Medulla oblongata (tissue), 1 donor: ENCODE measurements at regions not wholly inside any gene's neighbourhood (a gene's known extent, or its start where the extent isn't known, plus 50 kb on each side); places are given as distances from the start of the nearest gene placed in this dataset.
"Not testable (repeated sequence)": the region's sequence is repeated elsewhere in the genome, so short reads cannot be mapped to it uniquely, and the experiment has no call there.

Experiments used
- DNase-seq: peaks from one replicate; pipeline ENCODE4 v3.0.0-alpha.2; 2015; ENCODE audit errors: extremely low spot score

- DNase-seq: peak; percentile 80
Measured at GRCh38 chr4:128454281-128454871, 166.8 kb upstream of the PGRMC2 start.

DNA sequence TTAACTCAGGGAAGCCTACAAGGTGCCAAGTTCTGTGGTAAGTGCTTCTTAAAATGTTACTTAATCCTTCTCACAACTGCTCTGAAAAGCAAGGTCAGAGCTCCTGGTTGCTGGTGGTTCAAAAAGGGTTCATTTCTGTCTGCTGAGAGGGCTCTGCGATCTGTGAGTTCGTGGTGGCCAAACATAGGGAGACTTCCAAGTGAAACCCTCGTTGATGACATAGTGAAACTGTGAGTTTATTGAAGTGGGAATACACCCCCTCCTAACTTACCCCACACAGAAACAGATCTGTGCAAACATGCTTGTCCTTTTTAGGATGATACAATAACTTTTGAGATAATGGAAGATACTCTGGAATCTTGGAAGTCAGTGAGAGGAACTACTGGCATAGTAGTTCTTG lies 164.8 kb upstream of the PGRMC2 start:
- no peak for DNase-seq

- DNase-seq: no peak
Measured at GRCh38 chr4:128451270-128451905, 163.8 kb upstream of the PGRMC2 start.

- DNase-seq: no peak
Measured at GRCh38 chr4:128450326-128451120, 162.9 kb upstream of the PGRMC2 start.

DNA sequence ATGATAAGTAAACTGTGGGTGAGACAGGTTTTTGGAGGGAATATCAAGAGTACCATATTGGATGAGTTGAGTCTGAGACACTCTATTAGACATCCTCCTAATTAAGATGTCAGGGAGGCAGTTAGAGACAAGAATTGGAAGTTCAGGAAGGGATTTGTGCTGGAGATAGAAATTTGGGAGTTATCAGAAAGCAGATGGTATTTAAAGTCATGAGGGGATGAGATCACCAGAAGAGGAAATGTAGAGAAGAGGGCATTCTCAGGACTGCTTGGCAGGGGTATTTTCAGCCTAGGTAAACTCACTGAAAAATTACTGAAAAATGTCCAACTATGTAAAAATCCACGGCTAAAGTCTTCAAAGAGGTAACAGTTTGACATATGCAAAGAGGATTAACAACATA lies 161.6 kb upstream of the PGRMC2 start:
- DNase-seq: no peak

- DNase-seq: no peak
Measured at GRCh38 chr4:128444544-128445302, 157.1 kb upstream of the PGRMC2 start.

DNA sequence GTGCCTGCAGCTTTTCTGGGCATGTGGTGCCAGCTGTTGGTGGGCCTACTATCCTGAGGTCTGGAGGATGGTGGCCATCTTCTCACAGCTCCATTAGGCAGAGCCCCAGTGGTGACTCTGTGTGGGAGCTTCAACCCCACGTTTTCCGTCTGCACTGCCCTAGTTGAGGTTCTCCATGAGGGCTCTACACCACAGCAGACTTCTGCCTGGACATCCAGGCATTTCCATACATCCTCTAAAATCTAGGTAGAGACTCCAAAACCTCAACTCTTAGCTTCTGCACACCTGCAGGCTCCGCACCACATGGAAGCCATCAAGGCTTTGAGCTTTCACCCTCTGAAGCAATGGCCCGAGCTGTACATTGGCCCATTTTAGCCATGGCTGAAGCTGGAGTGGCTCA lies 153.3 kb upstream of the PGRMC2 start:
- DNase-seq: no peak

- not testable (repeated sequence) for DNase-seq
Measured at GRCh38 chr4:128437023-128437422, 149.4 kb upstream of the PGRMC2 start.

GRCh38 chr4:128429023-128429613 lies 141.5 kb upstream of the PGRMC2 start:
- DNase-seq: not testable (repeated sequence)

DNA sequence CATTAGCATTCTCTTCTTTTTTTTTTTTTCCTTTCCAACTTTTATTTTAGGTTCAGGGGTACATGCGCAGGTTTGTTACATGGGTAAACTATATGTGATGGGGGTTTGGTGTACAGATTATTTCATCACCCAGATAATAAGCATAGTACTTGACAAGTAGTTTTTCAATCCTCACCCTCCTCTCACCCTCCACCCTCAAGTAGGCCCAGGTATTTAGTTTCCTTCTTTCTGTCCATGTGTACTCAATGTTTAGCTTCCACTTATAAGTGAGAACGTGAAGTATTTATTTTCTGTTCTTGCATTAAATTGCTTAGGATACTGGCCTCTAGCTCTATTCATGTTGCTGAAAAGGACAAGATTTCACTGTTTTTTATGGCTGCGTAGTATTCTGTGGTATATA lies 140.8 kb upstream of the PGRMC2 start:
- no peak for DNase-seq

DNA sequence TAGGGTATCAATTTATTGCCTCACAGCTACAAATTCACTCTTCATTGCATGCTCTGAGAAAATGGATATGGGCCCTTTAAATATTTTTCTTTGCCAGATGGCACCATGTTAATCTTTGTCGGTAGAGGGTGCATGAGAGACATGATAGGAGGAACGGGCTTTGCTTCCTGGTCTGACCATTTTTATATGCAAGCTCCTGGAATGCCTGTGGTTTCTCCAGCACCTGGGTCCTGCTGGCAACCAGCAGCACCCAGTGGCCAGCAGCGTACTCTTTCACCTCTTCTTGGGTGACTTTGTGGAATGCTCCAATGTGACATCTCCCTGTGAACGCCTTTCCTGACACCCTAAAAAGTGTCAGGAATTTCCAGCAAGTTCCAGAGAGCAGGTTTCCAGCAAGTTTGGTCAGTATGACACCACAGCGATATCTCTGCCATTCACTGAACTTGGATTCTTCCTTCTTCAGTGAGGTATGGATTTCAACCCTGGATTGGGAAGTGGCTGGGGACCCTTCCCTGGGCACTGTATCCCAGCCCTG lies 140.3 kb upstream of the PGRMC2 start:
- no peak for DNase-seq

DNA sequence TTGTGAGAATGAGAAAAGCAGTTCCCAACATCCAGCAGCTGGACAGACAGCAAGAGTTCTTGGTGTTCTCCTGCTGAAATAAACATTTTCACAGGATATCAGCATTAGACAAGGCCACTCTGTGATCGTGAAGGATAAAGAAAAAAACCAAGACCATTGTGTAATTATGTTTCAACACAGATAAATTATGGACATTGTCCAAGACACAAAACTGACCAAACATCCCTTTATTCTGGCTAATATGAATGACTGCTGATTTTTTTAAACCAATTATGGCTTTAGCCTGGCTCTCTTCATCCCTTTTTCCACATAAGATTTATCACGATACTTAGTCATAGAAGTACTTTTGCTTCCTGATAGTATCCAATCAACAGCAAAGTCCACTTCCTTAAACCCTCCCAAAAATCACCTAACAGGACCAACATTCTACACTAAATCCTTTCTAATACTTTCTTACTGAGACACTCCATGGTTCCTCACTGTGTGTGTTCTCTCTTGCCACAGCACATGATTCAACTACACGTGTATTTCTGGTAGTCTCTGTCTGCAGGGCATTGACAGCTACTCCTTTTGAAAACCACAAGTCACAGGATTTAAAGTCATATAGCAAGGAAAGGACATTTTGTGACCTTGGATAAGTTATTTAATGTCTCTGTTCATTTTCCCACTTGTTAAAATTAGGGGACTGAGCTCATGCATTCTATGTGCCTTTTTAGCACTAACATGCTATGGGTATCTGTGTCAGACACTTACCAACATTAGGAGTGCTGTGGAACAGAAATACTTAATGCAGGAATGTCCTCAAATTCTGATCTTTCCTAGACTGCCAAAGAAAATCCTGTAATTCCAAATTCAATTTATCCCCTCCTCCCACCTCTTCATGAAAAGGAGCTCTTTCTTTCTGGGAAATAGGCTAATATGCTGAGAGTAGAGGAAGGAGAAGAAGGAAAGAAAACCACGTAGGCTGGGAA lies 137.2 kb upstream of the PGRMC2 start:
- no peak for DNase-seq

GRCh38 chr4:128422296-128422695 lies 134.7 kb upstream of the PGRMC2 start:
- DNase-seq: not testable (repeated sequence)

DNA sequence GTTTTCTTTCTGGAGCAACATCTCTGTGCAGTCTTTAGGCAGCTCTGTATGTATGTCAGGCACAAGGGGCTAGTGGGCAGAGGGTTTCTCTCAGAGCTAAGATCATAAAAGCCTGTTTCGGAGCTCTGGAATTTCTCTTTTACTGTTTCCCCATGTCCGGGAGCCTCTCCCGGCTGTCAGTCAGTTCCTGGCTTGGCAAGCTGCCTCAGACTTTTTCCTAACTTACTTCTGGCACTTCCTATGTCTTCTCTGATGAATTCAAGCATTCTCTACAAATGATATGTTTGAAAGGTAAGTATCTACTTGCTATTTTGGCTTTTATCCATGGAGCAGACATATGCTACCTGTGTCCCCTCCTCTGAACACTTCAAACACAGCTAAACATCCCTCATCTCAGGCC lies 129.3 kb upstream of the PGRMC2 start:
- no peak for DNase-seq

- no peak for DNase-seq
Measured at GRCh38 chr4:128410037-128410436, 122.4 kb upstream of the PGRMC2 start.

DNA sequence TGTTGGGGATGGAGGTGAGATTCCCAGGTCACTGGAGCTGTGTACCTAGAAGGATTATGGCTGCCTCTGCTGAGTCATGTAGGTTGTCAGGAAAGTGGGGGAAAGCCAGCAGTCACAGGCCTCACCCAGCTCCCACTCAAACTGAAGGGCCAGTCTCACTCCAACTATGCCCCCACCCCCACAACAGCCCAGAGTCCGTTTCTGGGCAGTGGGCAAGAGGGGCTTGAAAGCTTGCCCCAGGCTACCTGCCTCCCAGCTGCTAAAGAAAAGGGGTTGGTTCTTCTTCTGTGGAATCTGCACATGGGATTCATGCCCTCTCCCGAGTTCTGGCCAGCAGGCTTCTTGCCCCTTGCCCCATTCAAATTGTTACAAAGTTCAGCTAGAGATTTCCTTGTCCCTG lies 116.0 kb upstream of the PGRMC2 start:
- no peak for DNase-seq

DNA sequence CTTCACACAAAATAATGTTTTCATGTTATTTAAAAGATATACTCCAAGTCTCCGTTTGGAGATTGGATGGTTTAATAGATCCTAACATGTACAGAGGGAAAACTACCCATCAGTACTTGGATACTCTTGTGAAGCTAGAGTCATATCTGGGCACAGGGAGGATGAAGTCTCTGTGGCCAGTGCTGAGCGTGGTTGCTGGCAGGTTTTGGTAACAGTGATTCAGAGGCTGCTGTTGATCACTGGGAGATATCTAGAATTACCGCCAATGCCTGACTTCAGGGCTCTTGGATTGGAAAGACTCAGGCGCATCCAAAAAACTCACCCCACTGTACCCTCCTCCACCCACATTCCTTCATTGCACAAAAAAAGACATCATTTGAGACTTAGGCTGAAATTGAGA lies 107.2 kb upstream of the PGRMC2 start:
- DNase-seq: no peak

DNA sequence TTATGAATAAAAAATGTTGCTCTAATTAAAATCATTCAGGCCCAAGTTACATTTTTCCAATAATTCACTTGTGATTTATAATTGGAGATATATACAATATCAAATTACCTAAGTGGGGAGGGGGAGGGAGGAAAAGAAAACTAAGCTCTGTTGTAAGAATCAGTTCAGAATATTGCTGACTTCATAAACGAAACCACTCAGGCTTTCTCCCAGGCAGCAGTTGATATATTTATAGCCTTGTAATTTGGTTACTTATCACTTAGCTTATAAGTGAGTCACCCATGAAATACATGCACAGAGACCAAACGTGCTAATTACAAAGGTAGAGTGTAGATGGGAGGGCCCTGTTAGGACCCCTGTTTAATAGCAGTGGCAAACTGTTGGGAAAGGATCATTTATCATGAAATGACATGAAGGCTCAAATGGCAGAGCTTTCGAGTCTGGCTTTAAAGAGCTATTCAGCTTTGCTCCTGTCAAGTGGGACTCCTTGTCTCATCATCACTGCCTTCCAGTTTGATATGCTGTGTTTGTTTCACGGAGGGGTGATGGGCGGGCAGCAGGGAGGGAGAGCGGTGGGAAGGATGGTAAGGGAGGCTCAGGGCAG lies 105.6 kb upstream of the PGRMC2 start:
- no peak for DNase-seq

DNA sequence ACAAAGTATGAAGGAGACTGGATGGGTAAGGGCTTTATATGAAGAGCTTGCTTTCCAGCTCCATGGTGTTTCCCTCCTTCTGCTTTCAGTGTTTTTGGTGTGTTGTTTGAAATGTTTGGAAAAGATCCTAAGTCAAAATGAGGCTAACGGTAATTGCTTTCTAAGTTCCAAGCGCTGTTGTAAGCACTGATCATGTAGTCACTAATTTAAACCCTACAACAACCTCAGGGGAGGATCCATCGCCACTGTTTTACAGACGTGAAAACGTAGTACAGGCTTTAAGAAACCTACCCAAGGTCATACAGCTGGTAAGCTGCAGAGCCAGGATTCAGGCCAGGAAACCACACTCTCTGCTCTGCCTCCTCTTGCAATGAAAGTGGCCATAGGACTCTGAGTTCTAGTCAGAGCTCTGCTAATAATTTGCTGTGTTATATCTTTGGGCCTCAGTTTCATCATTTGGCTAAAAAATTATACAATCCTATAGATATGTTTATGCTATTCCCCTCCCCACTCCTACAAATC lies 102.9 kb upstream of the PGRMC2 start:
- DNase-seq: no peak

- DNase-seq: no peak
Measured at GRCh38 chr4:128388796-128389195, 101.2 kb upstream of the PGRMC2 start.
